ENCODE measurements at regions not wholly inside any gene's neighbourhood (a gene's known extent, or its start where the extent isn't known, plus 50 kb on each side); places are given as distances from the start of the nearest gene placed in this dataset. TPM values are rescaled to one million over a fixed set of nuclear protein-coding genes. Genes with fewer than 3 reads are reported as not detected.
"Not testable (repeated sequence)": the region's sequence is repeated elsewhere in the genome, so short reads cannot be mapped to it uniquely, and the experiment has no call there.

- Histone ChIP-seq H3K9me2 (replicated peaks; ENCODE audit: insufficient read depth, low read length) (no peaks in the 10 kb centered on the region), H3K4me1 (ENCODE audit: low read length) (no peaks in the 10 kb centered on the region), H3K4me3 (ENCODE audit: low read length) (no peak overlapping the region), H2AFZ (ENCODE audit: low read length) (no peak overlapping the region), H4K20me1 (ENCODE audit: insufficient read depth, low read depth, low read length) (no peaks in the 10 kb centered on the region), H3K9ac (ENCODE audit: low read length) (no peak overlapping the region), H3K9me3 (ENCODE audit: low read length) (no peaks in the 10 kb centered on the region), H3K27ac (ENCODE audit: low read length) (no peak overlapping the region), H3K4me2 (ENCODE audit: low read depth, low read length, poor library complexity, severe bottlenecking) (no peak overlapping the region), H3K27me3 (ENCODE audit: low read length) (no peaks in the 10 kb centered on the region), H3K36me3 (ENCODE audit: insufficient read depth, low read length) (no peaks in the 10 kb centered on the region), H3K79me2 (ENCODE audit: low read length) (no peaks in the 10 kb centered on the region)
- no peak for DNase-seq
Measured at GRCh38 chr15:53830707-53831386, 71.4 kb upstream of the WDR72 start.

DNA sequence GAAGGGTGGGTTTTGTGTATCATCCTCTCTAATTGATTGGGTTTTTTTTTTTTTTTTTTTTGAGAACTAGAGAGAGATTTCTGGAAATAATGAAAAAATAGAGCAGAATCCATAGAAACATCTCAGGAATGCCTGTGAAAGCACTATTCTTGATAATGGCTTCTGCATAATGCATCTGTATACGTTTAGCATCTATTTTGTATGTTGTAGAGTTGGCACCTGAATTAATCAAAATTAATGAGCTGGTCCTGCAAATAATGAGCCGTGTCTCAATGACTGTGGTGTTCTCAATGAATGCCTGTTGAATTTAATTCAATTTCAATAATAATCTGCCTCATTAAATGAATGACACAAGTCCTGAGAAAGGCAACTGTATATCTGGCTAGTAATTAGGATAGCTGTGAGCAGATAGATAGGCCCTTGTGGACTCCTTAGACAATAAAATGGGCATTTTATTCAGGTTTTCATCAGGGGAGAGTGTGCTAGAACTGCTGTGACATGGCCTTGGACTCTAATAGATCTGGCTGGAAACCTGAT lies 70.5 kb upstream of the WDR72 start:
- Histone ChIP-seq H3K4me2 (ENCODE audit: low read depth, low read length, poor library complexity, severe bottlenecking) (no peak overlapping the region), H3K4me3 (ENCODE audit: low read length) (no peak overlapping the region), H2AFZ (ENCODE audit: low read length) (no peak overlapping the region), H3K36me3 (ENCODE audit: insufficient read depth, low read length) (no peaks in the 10 kb centered on the region), H3K27ac (ENCODE audit: low read length) (no peak overlapping the region), H3K4me1 (ENCODE audit: low read length) (no peaks in the 10 kb centered on the region), H3K9ac (ENCODE audit: low read length) (no peak overlapping the region), H4K20me1 (ENCODE audit: insufficient read depth, low read depth, low read length) (no peaks in the 10 kb centered on the region), H3K79me2 (ENCODE audit: low read length) (no peaks in the 10 kb centered on the region), H3K9me3 (ENCODE audit: low read length) (no peaks in the 10 kb centered on the region), H3K9me2 (replicated peaks; ENCODE audit: insufficient read depth, low read length) (no peaks in the 10 kb centered on the region; the same call in 1 of the 2 replicates), H3K27me3 (ENCODE audit: low read length) (no peaks in the 10 kb centered on the region)
- no peak for DNase-seq

- H3K79me2 ChIP-seq (ENCODE audit: low read length) = no peaks in the 10 kb centered on the region
- H4K20me1 ChIP-seq (ENCODE audit: insufficient read depth, low read depth, low read length) = no peaks in the 10 kb centered on the region
- no peaks in the 10 kb centered on the region for H3K27me3 ChIP-seq (ENCODE audit: low read length)
- no peaks in the 10 kb centered on the region for H3K36me3 ChIP-seq (ENCODE audit: insufficient read depth, low read length)
- H3K4me2 ChIP-seq (ENCODE audit: low read depth, low read length, poor library complexity, severe bottlenecking) = no peak overlapping the region
- H2AFZ ChIP-seq (ENCODE audit: low read length) = no peak overlapping the region
- DNase-seq = no peak
- no peak overlapping the region for H3K9ac ChIP-seq (ENCODE audit: low read length)
- no peaks in the 10 kb centered on the region for H3K4me1 ChIP-seq (ENCODE audit: low read length)
- no peaks in the 10 kb centered on the region for H3K9me3 ChIP-seq (ENCODE audit: low read length)
- no peak overlapping the region for H3K27ac ChIP-seq (ENCODE audit: low read length)
- no peak overlapping the region for H3K4me3 ChIP-seq (ENCODE audit: low read length)
- H3K9me2 ChIP-seq (replicated peaks; ENCODE audit: insufficient read depth, low read length) = no peaks in the 10 kb centered on the region; the same call in 1 of the 2 replicates
Measured at GRCh38 chr15:53829471-53829870, 70.0 kb upstream of the WDR72 start.

DNA sequence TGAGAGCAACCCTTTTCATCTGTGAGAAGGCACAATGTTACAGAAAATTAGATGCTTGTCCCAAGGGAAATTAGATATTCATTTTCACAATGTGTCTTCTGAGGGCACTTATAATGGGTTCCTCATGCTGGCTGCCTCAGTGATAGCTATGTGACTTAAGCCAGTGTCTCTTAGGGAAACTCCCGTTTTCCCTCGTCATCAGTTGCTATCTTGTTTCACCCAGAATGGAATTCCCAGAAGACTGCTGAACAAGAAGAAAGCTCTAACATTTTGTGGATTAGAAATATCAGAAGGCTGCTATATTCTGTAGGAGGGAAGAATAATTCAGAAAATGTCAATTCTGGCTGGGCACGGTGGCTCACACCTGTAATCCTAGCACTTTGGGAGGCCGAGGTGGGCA lies 67.9 kb upstream of the WDR72 start:
- no peak overlapping the region for H3K4me3 ChIP-seq (ENCODE audit: low read length)
- no peaks in the 10 kb centered on the region for H3K79me2 ChIP-seq (ENCODE audit: low read length)

DNA sequence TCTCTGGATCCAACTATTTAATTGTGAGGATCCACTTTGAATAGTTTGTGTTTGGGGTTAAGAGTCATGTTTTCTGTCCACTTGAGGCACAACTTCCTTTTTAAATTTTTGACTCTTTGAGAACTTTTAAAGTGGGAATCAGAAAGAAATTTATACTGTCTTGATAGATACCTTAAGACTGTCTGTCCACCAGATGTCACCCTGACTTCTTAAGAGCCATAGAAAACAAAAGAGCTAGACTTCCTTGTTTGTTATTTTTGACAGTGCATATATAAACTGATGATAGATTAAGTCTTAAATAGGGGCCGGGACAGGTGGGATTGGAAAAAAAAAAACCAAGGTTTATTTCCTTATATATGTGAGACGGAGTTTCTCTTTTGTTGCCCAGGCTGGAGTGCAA lies 52.1 kb upstream of the WDR72 start:
- Histone ChIP-seq H3K27me3 (ENCODE audit: low read length) (no peaks in the 10 kb centered on the region), H3K9ac (ENCODE audit: low read length) (no peak overlapping the region), H3K27ac (ENCODE audit: low read length) (no peak overlapping the region), H3K36me3 (ENCODE audit: insufficient read depth, low read length) (no peaks in the 10 kb centered on the region), H3K4me3 (ENCODE audit: low read length) (no peak overlapping the region), H3K4me2 (ENCODE audit: low read depth, low read length, poor library complexity, severe bottlenecking) (no peak overlapping the region), H3K9me3 (ENCODE audit: low read length) (no peaks in the 10 kb centered on the region), H2AFZ (ENCODE audit: low read length) (no peak overlapping the region), H3K9me2 (replicated peaks; ENCODE audit: insufficient read depth, low read length) (no peaks in the 10 kb centered on the region; the same call in 1 of the 2 replicates), H4K20me1 (ENCODE audit: insufficient read depth, low read depth, low read length) (no peaks in the 10 kb centered on the region), H3K4me1 (ENCODE audit: low read length) (no peaks in the 10 kb centered on the region), H3K79me2 (ENCODE audit: low read length) (no peaks in the 10 kb centered on the region)
- DNase-seq = peak; percentile 49

More for the DNA sequence above, 67.9 kb upstream of the WDR72 start:
- no peaks in the 10 kb centered on the region for H3K4me1 ChIP-seq (ENCODE audit: low read length)
- no peaks in the 10 kb centered on the region for H3K36me3 ChIP-seq (ENCODE audit: insufficient read depth, low read length)
- no peaks in the 10 kb centered on the region for H3K9me3 ChIP-seq (ENCODE audit: low read length)
- no peak overlapping the region for H3K9ac ChIP-seq (ENCODE audit: low read length)
- no peak overlapping the region for H2AFZ ChIP-seq (ENCODE audit: low read length)
- no peak overlapping the region for H3K27ac ChIP-seq (ENCODE audit: low read length)
- H3K27me3 ChIP-seq (ENCODE audit: low read length) = no peaks in the 10 kb centered on the region
- no peak overlapping the region for H3K4me2 ChIP-seq (ENCODE audit: low read depth, low read length, poor library complexity, severe bottlenecking)
- DNase-seq = no peak
- no peaks in the 10 kb centered on the region for H4K20me1 ChIP-seq (ENCODE audit: insufficient read depth, low read depth, low read length)
- H3K9me2 ChIP-seq (replicated peaks; ENCODE audit: insufficient read depth, low read length) = no peaks in the 10 kb centered on the region; the same call in 1 of the 2 replicates

DNA sequence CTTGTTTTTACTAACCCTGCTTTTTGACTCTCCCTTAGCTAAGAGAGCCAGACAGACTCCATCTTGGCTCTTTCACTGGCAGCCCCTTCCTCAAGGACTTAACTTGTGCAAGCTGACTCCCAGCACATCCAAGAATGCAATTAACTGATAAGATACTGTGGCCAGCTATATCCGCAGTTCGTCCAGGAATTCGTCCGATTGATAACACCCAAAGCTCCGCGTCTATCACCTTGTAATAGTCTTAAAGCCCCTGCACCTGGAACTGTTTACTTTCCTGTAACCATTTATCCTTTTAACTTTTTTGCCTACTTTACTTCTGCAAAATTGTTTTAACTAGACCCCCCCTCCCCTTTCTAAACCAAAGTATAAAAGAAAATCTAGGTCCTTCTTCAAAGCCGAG lies 50.8 kb upstream of the WDR72 start:
- not testable (repeated sequence) for H3K4me2 ChIP-seq (ENCODE audit: low read depth, low read length, poor library complexity, severe bottlenecking); H3K27me3 ChIP-seq (ENCODE audit: low read length); H3K27ac ChIP-seq (ENCODE audit: low read length)

More for the DNA sequence above, 50.8 kb upstream of the WDR72 start:
- not testable (repeated sequence) for H3K36me3 ChIP-seq (ENCODE audit: insufficient read depth, low read length); H3K4me1 ChIP-seq (ENCODE audit: low read length); H3K79me2 ChIP-seq (ENCODE audit: low read length); H3K9me3 ChIP-seq (ENCODE audit: low read length); H3K9ac ChIP-seq (ENCODE audit: low read length); H4K20me1 ChIP-seq (ENCODE audit: insufficient read depth, low read depth, low read length); H3K4me3 ChIP-seq (ENCODE audit: low read length); H3K9me2 ChIP-seq (replicated peaks; ENCODE audit: insufficient read depth, low read length); DNase-seq; H2AFZ ChIP-seq (ENCODE audit: low read length)

Small RNAs in the stretch of these regions (small RNA-seq; reads per million reads assigned to genes)
- not detected for gene AC084759.1

Data from Karpas-422 (cell line).